ENCODE measurements at regions not wholly inside any gene's neighbourhood (a gene's known extent, or its start where the extent isn't known, plus 50 kb on each side); places are given as distances from the start of the nearest gene placed in this dataset.

GRCh38 chr18:56445422-56445821 lies 193.0 kb downstream of the TXNL1 start:
- TF ChIP-seq CTCF (IDR thresholded peaks at IDR 0.05; ENCODE audit: low read depth, low read length, poor library complexity, severe bottlenecking) (no peak), EZH2phosphoT487 (IDR thresholded peaks at IDR 0.05; ENCODE audit: borderline replicate concordance, low read length) (no peak)
